GM18498 (cell line): ENCODE measurements at regions not wholly inside any gene's neighbourhood (a gene's known extent, or its start where the extent isn't known, plus 50 kb on each side); places are given as distances from the start of the nearest gene placed in this dataset.

Source experiments
- ATAC-seq: cut with Tn5 transposase; IDR thresholded peaks from one replicate; pipeline ENCODE4 v1.9.1; 2021; ENCODE audit warnings: mild to moderate bottlenecking, moderate library complexity; ENCODE audit not compliant: unreplicated experiment

DNA sequence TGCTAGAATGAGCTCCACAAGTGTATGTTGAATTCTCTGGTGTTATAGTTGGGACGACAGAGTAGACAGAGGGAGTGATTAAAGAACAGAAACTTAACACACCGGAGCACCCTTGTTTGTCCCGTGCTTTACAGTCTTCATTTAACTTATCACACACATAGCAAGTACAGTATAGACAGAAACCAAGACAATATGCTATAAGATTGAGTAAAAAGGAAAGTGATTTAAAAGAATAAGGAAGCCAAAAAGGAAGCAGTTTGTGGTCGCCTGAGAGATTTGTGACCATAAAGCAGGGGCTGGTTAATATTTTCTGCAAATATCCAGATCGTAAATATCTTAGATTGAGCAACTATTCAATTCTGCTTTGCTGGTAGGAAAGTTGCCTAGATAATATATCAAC lies 1128.4 kb downstream of the TSN start:
- no peak for ATAC-seq

DNA sequence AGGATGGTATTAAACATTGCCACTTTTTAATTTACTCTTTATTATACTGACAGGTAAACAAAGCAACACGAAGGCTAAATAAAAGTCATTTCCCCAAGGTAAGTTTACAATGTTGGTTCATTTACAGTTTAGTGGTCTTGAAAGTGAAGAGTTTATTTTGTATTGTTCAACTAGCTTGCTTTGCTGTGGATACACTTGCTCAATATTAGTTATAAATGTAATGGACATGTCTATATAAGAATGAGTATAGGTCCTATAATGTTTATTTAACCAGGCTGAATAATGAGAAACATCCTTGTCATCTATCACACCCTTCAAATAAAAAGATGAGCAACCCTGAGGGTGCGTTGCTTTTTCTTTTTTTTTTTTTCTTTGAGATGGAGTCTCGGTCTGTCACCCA lies 1129.4 kb downstream of the TSN start:
- no peak for ATAC-seq

DNA sequence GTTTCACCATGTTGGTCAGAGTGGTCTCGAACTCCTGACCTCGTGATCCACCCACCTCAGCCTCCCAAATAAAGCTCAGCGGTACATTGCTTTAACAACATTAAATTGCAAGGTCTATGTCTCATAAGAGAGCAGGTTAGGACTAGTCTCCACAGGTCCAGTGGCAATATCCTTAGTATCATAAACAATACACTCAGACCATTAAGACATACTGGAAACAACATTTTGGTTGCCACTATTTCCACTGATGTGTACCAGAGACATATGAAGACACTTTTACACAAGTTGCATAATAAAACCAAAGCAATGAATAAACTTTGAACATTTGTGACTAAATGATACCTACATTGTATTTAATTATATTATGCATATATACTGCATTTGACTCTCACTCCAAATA lies 1130.0 kb downstream of the TSN start:
- ATAC-seq = no peak

DNA sequence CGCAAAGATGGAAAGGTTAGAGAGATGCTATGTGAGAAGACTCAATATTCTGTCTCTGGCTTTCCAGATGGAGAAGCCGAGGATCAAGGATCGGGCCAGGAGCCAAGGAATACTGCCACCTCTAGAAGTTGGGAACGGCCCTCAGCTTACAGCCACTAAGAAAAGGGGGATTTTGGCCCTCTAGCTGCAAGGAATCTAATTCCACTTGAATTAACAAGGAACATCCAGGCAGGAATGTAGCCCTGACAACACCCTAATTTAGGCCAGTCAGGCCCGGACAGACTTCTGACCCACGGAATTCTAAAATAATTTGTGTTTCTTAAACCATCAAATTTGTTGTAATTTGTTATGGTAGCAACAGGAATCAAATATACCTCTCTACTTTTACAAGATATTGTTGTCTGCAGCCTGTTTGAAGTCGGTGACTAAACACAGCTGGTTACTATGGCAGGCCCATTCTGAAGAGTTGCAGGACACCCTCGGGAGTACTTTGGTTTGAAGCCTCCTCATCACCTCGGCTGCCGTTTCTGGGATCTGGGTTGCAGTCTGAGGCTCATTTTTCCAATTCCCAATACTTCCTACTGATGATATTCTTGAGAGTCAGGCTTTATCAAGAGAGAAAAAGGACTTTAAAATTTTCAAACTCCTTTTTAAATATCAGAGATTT lies 1131.2 kb downstream of the TSN start:
- ATAC-seq = no peak

DNA sequence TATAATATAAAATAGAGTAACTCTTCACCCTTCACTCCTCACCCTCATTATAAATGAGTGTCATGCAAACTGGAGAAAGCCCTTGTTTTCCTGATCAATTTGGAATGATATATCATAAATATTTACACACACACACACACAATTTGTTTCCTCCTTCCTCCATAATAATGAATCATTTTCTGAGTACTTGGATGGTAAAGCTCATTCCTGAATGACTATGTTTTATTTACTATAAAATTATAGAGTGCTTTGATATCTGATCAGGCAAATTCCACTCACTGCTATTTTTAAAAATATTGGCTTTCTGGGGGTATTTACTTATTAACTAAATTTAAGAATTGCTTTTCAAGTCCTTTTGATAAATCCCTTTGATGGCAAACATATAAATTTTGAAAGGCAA lies 1125.5 kb upstream of the CNTNAP5 start:
- ATAC-seq = no peak

DNA sequence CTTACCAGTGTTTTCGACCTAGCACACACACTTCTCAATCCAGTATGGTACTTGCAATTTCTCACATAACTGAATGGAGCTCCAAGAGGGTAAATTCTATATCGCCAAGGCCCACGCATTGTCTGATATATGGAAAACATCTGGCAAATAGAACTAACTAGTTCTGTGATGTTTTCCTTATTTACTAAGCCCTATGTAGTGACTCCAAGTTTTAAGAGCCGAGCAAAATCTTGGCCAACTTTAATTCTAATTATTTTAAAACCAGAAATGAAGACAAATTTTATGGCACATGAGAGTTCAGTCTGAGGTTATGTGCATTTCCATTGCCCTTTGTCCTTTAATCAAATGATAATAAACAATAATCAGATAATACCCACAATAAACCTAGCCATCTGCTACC lies 1119.7 kb upstream of the CNTNAP5 start:
- ATAC-seq = no peak

DNA sequence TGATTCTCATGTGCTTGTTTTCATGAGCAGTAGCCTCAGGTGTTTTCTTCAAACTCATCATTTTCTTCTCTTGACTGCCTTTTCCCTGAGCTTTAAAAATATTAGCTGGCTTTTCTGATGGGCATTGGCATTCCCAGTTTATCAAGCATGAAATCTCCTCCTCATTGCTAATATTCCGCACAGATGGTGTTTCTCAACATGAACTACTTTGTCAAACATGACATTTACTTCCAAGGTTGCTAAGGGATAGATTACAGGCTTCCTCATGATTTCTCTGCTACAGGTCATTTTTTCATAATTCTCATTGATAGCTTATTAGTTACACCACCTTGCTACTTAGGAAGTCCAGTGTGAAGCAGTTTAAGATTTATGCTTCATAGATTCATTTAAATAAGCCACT lies 1116.9 kb upstream of the CNTNAP5 start:
- no peak for ATAC-seq

DNA sequence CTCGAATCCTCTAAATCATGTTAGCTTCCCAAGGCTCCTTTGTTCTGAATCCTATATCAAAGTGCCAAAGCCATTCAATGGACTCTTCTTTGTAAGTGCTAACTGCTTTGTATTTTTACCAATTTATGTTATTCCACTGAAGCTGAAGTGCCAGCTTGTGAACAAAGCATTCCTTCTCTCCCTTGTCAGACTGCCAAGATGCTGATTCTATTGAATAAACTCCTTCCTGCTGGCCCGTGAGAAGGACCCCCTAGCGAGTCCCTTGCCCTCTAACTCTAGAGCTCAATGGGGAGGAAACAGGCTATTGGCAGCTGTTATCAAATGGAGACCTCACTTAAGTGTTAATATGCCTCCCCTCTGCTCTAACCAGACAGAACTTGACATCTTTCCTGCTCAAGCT lies 1097.9 kb upstream of the CNTNAP5 start:
- ATAC-seq = no peak

DNA sequence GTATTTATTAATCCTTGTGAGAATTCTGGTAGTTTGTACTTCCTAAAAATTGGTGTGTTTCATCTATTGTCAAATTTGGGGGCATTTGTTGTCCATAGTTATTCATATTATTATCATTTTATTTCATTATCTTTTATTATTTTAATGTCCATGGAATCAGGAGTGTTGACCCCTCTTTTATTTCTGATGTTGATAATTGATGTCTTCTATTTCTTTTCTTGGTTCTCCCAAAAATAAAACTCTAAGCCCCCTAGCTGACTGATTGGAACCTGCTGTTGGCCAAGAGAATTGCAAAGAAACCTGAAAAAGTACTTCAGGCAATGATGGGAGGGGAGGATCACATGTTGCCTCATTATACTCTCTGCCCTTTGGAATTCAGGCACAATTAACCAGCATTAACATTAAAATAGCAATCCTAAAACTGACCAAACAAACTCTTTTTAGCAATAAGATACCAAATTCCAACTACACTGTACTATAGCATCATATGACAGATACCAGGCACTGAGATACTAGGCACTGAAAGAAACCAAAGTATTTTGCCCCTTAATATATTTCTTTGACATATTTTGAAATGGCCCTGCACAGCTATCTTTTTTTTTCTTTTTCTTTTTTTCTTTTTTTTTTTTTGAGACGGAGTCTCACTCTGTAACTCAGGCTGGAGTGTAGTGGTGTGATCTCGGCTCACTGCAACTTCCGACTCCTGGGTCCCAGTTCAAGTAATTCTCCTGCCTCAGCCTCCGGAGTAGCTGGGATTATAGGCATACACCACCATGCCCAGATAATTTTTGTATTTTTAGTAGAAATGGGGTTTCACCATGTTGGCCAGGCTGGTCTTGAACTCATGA lies 1097.2 kb upstream of the CNTNAP5 start:
- no peak for ATAC-seq

DNA sequence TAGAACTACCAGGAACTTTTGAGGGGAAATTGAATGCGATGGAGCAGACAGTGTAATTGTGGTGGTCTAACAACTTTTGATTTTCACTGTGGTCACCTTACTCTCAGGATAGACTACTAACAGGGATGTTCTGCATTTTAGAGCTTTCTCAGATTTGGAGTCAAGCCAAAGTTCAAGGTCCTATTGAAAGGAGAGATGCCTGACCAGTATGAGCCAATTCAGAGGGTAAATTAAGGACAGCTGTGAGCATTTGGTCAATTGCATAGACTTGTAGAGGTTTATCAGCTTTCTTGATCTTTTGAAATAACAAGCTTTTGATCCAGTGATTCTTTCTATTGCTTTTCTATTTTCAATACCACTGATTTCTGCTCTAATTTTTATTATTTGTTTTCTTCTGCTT lies 1095.7 kb upstream of the CNTNAP5 start:
- ATAC-seq = no peak

DNA sequence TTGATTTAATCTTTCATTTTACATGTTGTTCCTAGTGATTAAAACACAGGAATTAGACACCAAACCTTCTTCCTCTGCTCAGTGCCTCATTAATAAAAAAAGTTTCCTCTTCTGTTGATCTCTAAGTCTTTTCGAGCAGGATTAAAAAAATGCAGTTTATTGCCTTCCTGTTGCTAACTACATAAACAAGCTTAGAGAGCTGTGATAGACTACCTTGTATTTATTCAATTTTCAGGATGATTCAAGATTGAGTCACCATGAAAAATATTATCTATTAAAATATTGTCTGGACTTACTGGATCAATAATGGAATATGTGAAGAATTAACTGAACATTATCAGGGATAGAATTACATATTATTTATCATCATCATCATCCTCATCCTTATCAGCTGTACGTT lies 1089.6 kb upstream of the CNTNAP5 start:
- ATAC-seq = no peak

DNA sequence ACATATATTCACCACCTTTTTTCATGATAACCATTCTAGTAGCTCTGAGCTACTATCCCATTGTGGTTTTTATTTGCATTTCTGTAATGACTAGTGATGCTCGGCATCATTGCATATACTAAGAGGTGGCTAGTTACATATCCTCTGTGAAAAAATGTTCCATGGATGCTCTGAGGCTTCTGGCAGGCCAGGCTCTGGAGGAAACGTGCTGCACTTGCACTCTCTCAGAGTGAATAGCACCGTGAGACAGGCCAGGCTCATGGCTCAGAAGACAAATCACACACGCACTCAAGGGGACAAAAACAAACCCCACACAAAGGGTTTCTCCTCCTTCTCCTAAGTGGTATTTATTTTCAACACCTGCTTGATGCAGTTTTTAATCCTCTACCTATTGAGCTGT lies 1085.3 kb upstream of the CNTNAP5 start:
- ATAC-seq = no peak

DNA sequence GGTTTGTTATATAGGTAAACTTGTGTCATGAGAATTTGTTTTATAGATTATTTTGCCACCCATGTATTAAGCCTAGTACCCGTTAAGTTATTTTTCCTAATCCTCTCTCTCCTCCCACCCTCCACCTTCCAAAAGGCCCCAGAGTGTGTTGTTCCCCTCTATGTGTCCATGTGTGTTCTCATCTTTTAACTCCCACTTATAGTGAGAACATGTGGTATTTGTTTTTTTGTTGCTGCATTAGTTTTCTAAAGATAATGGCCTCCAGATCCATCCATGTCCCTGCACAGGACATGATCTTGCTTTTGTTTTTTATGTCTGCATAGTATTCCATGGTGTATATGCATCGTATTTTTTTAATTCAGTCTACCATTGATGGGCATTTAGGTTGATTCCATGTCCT lies 1075.6 kb upstream of the CNTNAP5 start:
- ATAC-seq = no peak

DNA sequence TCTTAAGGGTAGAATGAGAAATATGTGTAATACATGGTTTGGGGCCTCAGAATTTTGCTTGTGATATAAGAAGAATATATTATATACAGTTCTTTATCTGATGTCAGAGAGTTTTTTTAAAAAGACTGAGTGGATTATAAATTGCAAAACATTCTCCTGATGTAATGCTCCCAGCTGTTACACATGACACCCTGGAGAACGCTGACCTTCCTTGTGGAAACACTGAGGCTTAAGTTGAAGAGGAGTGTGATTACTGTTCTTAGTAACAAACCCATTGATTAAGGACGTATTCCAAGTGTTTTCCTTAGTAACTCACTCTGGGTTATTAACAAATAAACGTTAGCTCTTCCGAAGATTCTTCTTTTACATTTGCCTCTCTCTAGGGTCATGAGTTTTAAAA lies 1069.3 kb upstream of the CNTNAP5 start:
- ATAC-seq = no peak

DNA sequence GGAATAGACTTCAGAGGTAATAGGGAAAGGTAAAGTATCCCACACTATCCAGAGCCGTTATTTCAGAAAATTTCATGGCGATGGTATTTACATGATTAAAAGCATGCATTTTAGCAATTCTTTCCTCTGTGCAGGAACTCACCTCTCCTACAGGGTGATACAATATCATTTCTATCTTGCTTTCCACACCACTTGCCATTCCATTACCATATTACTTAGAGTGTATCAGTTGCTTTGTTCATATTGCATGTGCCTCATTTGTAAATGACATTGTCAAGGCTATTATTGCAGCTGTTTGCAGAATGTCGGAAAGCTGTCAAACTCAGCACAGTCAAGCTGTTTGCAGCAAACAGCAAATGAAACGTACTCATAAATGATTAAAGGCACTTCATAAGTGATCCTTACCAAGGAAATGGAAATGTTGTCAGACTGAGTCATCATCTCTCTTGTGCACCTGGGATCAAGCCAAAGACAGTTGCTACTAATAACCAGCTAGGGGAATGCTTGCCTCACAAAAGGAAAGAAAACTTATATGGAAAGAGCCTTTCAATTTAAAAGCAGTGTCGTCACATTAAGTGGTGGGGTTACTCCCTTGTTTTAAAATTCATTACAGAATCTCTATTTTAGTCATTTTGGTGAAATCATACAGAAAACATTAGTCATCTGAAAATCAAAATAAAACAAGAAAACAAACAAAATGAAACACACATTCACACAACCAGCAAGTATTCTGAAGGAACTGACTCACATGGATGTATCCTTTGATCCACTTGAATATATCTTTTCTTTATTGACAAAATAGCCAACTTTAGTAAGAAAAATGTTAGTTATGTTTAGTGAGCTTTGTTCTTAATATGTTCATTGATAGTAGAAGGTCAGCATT lies 1064.1 kb upstream of the CNTNAP5 start:
- no peak for ATAC-seq

DNA sequence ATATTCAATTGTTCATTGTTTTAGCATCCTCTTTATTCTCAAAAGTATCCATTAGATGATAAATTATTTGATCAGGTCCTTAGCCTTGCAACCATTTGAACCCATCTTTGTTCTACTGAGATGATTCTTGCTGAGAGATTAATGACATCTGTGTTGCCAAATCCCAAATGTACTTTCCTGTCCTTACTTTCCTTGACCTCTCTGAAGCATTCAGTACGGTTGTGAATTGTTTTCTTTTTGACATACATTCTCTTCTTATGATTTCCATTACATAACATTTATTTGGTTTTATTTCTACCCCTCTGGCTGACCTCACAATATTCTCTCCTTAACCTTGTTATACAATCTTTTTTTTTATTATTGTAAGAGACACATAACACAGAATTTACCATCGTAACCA lies 1058.6 kb upstream of the CNTNAP5 start:
- no peak for ATAC-seq

DNA sequence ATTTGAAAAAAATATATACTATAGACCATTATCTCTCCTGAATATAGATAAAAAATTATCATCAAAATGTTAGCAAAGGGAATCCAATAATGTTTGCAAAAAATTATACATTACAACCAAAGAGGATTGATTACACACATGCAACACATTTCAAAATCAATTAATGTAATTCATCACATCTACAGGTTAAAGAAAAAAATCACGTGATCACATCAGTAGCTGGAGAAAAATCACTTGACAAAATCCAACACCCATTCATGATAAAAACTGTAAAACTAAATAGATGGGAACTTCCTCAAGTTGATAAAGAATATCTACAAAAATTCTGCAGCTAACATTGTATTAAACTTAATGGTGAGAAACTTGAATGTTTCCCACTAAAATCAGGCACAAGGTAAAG lies 1047.5 kb upstream of the CNTNAP5 start:
- ATAC-seq = no peak

DNA sequence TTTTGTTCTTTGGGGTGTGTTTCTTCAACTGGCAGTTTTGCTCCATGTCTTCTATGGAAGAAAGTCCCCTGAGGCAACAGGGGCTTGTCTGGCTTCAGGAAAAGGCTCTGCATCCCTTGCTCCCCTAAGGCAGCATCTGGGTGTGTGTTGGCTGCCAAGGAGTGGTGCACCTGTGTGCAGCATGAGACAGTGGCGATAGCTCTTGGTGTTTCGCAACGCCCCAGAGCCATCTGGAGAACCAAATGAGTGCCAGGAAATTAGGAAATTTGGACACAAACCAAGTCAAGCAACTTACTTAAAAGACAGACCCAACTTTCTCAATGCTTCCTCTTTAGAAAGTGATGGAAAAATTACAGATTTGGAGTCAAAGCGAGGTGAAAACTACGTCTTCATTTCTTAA lies 1044.4 kb upstream of the CNTNAP5 start:
- no peak for ATAC-seq

DNA sequence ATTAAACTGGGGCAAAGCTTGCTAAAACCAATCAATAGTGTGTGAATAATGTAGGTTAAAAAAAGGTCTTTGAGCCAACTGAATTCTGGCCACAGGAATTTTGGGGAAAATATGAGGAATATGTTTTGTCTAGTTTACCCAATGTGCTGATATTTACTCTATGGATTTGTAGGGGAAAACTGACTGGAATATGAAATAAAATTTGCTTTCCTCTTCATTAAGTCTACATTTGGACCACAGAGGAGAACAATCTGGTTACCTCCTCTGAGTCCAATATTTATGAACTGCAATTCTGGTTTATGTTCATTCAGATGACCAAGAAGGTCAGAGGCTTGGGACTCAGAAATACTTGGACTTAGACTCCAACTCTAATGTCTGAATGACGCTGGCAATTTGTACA lies 1042.2 kb upstream of the CNTNAP5 start:
- no peak for ATAC-seq

DNA sequence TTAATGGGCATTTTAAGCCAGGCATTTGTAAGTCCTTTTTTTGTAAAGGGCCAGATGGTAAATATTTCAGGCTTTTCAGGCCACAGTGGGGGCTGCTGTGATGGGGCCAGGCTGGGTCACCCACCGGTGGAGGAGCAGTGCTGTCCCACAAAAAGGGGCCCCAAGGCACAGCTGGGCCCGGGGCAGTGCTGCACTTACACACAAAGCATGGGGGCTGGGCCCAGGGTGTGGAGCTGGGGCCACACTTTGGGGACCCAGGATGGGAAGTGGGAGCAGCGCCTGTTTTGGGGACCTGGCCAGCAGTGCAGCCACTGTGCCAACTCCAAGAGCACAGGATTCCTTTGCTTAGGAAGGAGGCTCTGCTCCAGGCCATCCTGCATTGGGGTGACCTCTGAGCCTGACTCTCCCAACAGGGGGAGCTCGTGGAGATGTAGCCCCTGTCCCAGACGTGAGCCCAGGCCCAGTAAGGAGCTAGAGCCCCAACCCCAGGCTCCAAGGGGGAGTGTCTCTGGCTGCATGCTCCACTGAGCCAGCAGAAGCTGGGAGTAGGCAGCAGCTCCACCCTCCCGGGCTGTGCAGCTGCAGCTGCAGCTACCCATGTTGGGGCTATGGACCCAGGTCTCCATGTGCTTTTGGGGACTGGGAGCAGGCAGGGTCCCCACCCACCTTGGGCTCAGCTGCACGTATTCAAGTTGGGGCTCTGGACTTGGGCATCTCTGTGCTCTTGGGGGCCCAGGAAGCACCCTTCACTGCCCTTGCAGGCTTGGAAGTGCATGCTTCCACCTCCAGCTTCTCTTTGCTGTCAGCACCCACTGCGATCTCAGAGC lies 1036.5 kb upstream of the CNTNAP5 start:
- ATAC-seq = no peak

DNA sequence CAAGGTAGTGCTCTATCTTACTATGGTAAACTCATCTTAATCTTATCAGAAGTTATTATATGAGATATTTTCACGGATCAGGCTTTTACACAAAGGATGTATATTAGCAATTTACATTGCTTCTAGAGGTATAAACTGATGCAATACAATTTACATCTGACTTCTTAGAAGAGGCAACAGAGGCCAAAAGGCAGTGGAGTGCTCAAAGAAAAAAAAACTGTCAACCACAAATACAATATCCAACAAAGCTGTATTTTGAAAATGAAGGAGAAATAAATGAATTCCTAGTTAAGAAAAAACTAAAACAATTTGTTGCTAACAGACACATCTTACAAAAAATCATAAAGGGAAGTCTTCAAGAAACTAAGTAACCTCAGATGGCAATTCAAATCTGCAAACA lies 1031.5 kb upstream of the CNTNAP5 start:
- no peak for ATAC-seq
